A673 (cell line): ENCODE measurements at regions not wholly inside any gene's neighbourhood (a gene's known extent, or its start where the extent isn't known, plus 50 kb on each side); places are given as distances from the start of the nearest gene placed in this dataset.

ENCODE experiments used
- BruUV-seq: library from RNA; stranded (reverse); fragments of 400-500 nt; replicated peaks from 2 replicates; lab custom pipeline; 2021; lab: Mats Ljungman, UMichigan
- CTCF ChIA-PET: fragments of 300-600 bp; sonication (Branson Sonifier 250); formaldehyde crosslinking; loops from one replicate; lab custom pipeline; 2022; ENCODE audit warnings: antibody characterized with exemption; lab: Charles Lee
- POLR2A ChIA-PET: fragments of 300-600 bp; sonication (Branson Sonifier 250); formaldehyde crosslinking; loops from one replicate; lab custom pipeline; 2022; ENCODE audit warnings: antibody characterized with exemption; ENCODE audit not compliant: low non-redundant PET; lab: Charles Lee
- DNase-seq: peaks from one replicate; pipeline ENCODE4 v3.0.0-alpha.2; 2015; ENCODE audit warnings: low spot score
- H3K27ac ChIP-seq: fragments of 200-600 bp; sonication (generic); 2 replicates; pipeline ENCODE4 v1.5.1; 2016; ENCODE audit warnings: mixed run types, low read depth, mild to moderate bottlenecking, mixed read lengths, antibody characterized with exemption, low read length; ENCODE audit not compliant: poor library complexity, severe bottlenecking
- H3K27me3 ChIP-seq: fragments of 200-600 bp; sonication (generic); replicated peaks from 2 replicates; pipeline ENCODE4 v1.6.1; 2017; ENCODE audit warnings: mixed run types, low read depth, mild to moderate bottlenecking, mixed read lengths, antibody characterized with exemption, low read length; ENCODE audit not compliant: insufficient read depth, poor library complexity
- H3K36me3 ChIP-seq: fragments of 200-600 bp; sonication (generic); 2 replicates; pipeline ENCODE4 v1.6.1; 2016; ENCODE audit warnings: mixed run types, mild to moderate bottlenecking, mixed read lengths, antibody characterized with exemption, low read length; ENCODE audit not compliant: insufficient read depth, poor library complexity, severe bottlenecking
- H3K4me1 ChIP-seq: fragments of 200-600 bp; sonication (generic); 2 replicates; pipeline ENCODE4 v1.6.1; 2017; ENCODE audit warnings: mixed run types, mild to moderate bottlenecking, mixed read lengths, antibody characterized with exemption, low read length; ENCODE audit not compliant: insufficient read depth, poor library complexity, severe bottlenecking
- H3K4me3 ChIP-seq: fragments of 200-600 bp; sonication (generic); 2 replicates; pipeline ENCODE4 v1.5.1; 2016; ENCODE audit warnings: low read depth, mixed run types, mild to moderate bottlenecking, mixed read lengths, low read length; ENCODE audit not compliant: poor library complexity, severe bottlenecking
- H3K9me3 ChIP-seq: fragments of 200-600 bp; sonication (generic); 2 replicates; pipeline ENCODE4 v1.6.1; 2016; ENCODE audit warnings: mixed run types, low read depth, mild to moderate bottlenecking, mixed read lengths, antibody characterized with exemption, low read length; ENCODE audit not compliant: poor library complexity, severe bottlenecking
- EZH2 ChIP-seq: fragments of 200-600 bp; sonication (generic); IDR thresholded peaks from 2 replicates; pipeline ENCODE4 v1.6.1; 2017; ENCODE audit warnings: borderline replicate concordance, low read depth, mild to moderate bottlenecking, mixed read lengths, antibody characterized with exemption, low read length; ENCODE audit not compliant: poor library complexity, severe bottlenecking
- intact Hi-C: fragments of 100-400 bp; cut with micrococcal nuclease; formaldehyde crosslinking; loops from one replicate; pipeline ENCODE4 v1.10.0; 2022; ENCODE audit not compliant: unreplicated experiment
- TF ChIP-seq, protein P1 (sequence below): fragments of 300-800, 200-600 bp; sonication (generic); conservative IDR thresholded peaks from 2 replicates; pipeline ENCODE4 v1.5.1; 2017; ENCODE audit warnings: low read depth, mild to moderate bottlenecking, antibody characterized with exemption, low read length, moderate library complexity, mixed read lengths

DNA sequence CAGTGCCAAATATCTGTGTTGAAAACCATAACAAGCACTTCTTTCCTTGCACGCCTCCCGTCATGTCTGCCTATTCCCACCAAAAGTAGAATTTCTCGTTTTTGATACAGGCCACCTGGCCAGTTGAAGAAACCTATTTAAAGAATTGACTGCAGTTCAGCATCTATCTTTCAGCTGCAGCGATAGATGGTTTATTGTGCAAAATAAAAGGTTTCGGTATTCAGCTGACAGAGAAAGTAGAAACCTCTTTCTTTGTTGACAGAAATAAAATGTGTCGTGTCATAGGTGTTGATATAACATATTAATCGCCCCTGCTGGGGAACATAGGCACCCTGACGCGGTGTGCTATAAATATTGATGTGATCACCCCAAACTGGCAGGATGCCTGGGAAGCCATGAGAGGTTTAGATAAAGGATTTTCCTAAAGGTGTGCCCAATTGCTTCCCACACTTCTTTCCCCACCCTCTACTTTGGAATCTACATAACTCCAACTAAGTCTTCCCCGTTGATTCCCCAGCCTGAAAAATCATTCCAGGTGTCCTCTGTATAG is 570.4 kb downstream of the CCDC85A start:
- ChIA-PET CTCF (no interaction called here), POLR2A (no interaction called here)
- intact Hi-C loops: no loop called here
- Histone ChIP-seq H3K36me3 (no peaks in the 10 kb centered on the region), H3K4me3 (no peak overlapping the region), H3K27ac (no peak overlapping the region), H3K27me3 (no peaks in the 10 kb centered on the region), H3K4me1 (no peaks in the 10 kb centered on the region), H3K9me3 (no peaks in the 10 kb centered on the region)
- TF ChIP-seq, protein P1, sequence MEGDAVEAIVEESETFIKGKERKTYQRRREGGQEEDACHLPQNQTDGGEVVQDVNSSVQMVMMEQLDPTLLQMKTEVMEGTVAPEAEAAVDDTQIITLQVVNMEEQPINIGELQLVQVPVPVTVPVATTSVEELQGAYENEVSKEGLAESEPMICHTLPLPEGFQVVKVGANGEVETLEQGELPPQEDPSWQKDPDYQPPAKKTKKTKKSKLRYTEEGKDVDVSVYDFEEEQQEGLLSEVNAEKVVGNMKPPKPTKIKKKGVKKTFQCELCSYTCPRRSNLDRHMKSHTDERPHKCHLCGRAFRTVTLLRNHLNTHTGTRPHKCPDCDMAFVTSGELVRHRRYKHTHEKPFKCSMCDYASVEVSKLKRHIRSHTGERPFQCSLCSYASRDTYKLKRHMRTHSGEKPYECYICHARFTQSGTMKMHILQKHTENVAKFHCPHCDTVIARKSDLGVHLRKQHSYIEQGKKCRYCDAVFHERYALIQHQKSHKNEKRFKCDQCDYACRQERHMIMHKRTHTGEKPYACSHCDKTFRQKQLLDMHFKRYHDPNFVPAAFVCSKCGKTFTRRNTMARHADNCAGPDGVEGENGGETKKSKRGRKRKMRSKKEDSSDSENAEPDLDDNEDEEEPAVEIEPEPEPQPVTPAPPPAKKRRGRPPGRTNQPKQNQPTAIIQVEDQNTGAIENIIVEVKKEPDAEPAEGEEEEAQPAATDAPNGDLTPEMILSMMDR: no peak
- no peak for TF ChIP-seq EZH2
- BruUV-seq: no TSS peak
- DNase-seq: no peak

DNA sequence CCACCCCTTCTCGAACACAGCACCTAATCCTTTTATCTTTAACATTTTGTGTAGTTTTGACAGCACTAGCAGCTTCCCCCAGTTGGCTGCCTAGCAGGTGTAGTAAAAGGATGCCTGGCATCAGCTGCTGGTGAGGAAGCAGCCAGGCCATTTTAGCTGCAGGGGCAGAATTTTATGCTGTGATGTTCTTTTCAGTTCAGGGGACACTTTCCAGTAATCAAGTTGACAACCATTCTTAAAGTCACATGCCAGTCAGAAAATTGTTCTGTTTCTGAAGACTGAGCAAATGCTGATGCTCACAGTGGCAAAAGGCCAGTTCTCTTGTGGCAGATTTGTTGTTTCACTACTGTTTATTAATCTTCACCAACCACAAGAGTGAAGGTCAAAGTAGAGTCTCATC is 570.8 kb downstream of the CCDC85A start:
- TF ChIP-seq EZH2: no peak
- TF ChIP-seq, protein P1: no peak
- Histone ChIP-seq H3K9me3 (no peaks in the 10 kb centered on the region), H3K27me3 (no peaks in the 10 kb centered on the region), H3K4me1 (no peaks in the 10 kb centered on the region), H3K27ac (no peak overlapping the region), H3K36me3 (no peaks in the 10 kb centered on the region), H3K4me3 (no peak overlapping the region)
- intact Hi-C loops: no loop called here
- no TSS peak for BruUV-seq
- POLR2A ChIA-PET: interaction anchor here (0.6 kb wide), 1 partner anchor 236 kb away, joined by 3 read pairs; no protein-coding TSS in a partner anchor
- DNase-seq: no peak
- CTCF ChIA-PET: no interaction called here

DNA sequence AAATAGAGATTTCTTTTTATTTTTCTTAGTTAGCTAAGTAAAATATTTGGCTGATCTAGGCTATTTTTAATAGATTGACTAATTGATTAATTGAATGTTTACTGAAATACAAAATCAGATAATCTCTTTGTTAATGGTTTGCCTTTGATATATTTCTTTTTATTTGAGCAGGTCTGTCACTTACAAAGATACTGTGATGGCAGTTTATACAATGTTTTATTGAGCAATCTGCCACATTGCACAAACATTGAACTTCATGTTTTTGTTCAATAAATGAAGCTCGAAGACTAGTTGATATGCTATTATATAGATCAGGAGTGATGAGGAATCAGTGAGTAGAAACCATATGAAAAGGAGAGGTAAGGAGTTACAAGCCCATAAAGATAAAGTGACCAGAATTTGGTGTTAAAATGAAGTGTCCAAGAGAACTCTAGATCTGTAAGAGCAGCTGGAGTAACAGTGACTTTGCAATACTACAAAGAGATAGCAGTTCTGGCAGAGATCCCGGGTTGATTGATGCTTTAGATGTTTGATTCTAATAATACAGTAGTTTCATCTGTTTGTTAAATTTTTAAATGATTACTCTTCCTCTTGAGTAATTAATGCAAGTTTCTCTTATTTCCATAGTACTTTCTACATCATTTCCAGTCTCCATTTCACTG is 574.2 kb downstream of the CCDC85A start:
- H3K9me3 ChIP-seq: no peaks in the 10 kb centered on the region
- POLR2A ChIA-PET: no interaction called here
- no peak overlapping the region for H3K4me3 ChIP-seq
- CTCF ChIA-PET: no interaction called here
- no peaks in the 10 kb centered on the region for H3K4me1 ChIP-seq
- DNase-seq: no peak
- no peaks in the 10 kb centered on the region for H3K36me3 ChIP-seq
- intact Hi-C loops: no loop called here
- TF ChIP-seq, protein P1: no peak
- no peak for TF ChIP-seq EZH2
- no peak overlapping the region for H3K27ac ChIP-seq
- H3K27me3 ChIP-seq: no peaks in the 10 kb centered on the region
- BruUV-seq: no TSS peak
